NCI-H2081 (cell line): ENCODE measurements at regions not wholly inside any gene's neighbourhood (a gene's known extent, or its start where the extent isn't known, plus 50 kb on each side); places are given as distances from the start of the nearest gene placed in this dataset.
"Not testable (repeated sequence)": the region's sequence is repeated elsewhere in the genome, so short reads cannot be mapped to it uniquely, and the experiment has no call there.

Source experiments
- DNase-seq, 2 experiments: peaks; one replicate each; lab custom pipeline; 2025; lab: John Stamatoyannopoulos, UW

DNA sequence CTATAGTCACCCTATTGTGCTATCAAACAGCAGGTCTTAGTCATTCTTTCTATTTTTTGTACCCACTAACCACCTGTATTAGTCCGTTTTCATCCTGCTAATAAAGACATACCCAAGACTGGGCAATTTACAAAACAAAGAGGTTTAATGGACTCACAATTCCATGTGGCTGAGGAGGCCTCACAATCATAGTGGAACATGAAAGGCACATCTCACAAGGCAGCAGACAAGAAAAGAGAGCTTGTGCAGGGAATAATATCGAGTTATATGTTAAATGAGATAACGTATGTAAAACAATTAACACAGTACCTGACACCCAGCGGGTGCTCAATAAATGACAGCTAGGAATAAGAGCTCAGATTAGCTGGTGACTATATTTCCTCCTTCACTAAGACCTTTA, 88.1 kb upstream of the WDR44 start:
- no peak for DNase-seq

DNA sequence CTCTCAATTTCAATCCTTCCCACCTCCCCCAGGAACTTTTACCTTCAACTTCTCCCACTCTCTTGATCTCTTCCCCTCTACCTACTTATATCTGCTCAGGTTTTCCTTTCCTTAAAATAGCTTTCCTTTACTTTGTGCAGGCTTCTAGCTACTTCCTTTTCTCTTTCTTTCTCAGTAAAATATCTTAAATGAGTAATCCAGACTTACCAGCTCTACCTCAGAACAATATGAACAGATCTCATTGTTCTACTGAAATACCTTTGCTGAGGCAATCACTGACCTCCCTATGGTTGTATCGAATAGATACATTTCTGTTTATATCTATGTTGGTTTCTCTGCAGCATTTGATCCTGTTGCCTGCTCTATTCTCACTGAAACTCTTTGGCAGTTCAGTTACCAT, 86.7 kb upstream of the WDR44 start:
- DNase-seq, result no peak

DNA sequence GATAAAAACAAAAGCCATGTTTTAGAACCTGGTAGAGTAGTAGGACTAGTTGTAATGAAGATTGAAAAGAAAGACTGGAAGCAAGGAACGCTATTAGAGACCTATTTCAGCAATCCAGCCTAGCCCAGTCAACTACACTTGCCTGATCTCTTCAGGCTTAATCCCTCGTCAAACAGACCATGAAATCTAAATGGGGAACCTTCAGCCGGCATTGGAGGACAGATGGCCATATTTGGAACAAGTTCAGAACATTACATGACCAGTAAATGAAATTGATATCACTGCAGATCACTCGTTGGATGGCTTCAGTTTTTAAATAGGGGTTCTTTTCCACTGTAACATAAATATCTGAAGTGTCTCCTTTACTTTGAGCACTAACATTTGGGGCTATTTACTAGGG, 84.8 kb upstream of the WDR44 start:
- no peak for DNase-seq

DNA sequence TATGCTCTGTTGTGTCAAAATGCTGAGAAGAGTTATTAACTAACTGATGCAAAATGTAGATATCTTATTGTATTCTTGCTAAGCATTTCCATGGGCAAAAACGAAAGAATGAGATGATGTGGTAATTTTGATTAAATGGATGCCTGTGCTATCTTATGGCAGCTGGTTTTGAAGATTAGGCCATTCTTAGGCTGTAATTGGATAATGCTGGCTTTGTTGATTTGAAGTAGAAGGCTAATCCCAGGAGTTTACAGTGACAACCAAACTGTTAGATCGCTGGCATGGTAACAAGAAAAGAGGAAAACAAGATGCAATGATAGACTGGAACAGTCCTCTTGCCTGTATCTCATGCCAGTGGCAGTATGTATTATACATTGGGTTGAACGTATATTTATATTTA, 74.1 kb upstream of the WDR44 start:
- peak in 1 of 2 experiments; percentile 9 for DNase-seq

DNA sequence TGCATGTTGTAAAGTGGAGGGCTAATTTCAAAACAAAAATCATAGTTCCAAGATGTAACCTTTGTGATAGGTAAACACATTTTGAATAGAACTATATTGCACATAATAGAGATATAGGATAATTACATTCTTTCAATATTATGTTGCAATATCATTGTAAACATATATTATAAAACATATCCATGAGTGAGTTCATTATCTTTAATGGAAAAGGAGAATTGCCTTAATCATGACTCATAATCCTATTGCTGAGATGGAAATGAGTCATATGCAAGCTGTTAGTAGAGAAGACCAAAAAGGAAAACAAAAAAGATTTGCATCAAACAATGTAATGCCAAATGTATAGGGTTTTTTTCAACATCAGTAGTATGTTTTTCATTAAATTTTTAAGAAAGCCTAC, 73.7 kb upstream of the WDR44 start:
- no peak for DNase-seq

DNA sequence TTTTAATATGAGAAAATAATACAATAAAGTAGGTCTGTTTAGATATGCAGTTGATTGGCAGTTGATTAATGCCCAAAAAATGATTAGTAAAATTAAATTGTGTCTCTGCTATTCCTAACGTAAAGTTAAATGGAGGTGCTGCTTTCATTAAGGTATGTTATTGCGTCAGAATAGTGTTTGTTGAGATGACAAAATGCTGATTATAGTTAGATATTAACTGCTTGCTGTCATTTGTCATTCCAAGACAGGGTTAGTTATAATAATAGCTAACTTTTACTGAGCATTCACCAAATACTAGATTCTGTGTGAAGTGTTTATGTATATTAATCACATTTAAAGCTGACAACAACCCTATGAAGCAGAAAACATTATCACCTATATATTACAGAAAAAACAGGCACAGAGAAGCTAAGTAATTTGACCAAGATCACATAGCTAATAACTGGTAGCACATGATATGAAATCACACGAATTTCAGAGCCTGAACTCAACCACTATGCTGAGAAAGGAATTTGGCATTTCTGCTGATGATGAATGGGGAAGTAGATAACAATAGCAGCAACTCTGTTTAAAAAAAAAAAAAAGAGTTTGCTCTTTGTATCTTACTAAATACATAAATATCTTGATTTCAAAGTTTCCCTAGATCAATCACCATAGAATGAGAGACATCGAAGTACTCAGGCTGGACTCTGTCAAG, 59.7 kb upstream of the WDR44 start:
- DNase-seq, result no peak

DNA sequence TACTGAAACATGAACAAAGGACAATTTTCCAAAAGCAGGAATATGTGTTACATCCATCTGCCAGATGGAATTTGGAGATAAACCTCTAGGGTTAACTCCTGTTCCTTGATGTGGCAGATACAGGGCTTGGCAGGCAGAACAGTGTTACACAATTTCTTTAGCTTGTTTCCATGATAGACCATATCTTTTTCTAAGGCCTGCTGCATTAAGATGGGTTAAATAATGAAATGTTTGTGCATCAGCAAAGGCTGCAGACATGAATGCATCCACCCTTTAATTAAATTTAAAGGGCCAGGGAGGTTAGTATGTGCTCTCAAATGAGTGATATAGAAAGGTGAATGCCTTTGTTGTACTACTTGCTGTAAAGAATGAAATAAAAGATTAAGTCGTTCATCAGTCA, 50.1 kb upstream of the WDR44 start:
- not testable (repeated sequence) for DNase-seq
